NCI-H2029 (cell line): ENCODE measurements at regions not wholly inside any gene's neighbourhood (a gene's known extent, or its start where the extent isn't known, plus 50 kb on each side); places are given as distances from the start of the nearest gene placed in this dataset.

Experiments used
- DNase-seq: peaks from one replicate; lab custom pipeline; 2025; lab: John Stamatoyannopoulos, UW

GRCh38 chr2:228652366-228652765 is 470.9 kb upstream of the SPHKAP start:
- DNase-seq: no peak

- DNase-seq: no peak
Measured at GRCh38 chr2:228649876-228650275, 468.4 kb upstream of the SPHKAP start.

DNA sequence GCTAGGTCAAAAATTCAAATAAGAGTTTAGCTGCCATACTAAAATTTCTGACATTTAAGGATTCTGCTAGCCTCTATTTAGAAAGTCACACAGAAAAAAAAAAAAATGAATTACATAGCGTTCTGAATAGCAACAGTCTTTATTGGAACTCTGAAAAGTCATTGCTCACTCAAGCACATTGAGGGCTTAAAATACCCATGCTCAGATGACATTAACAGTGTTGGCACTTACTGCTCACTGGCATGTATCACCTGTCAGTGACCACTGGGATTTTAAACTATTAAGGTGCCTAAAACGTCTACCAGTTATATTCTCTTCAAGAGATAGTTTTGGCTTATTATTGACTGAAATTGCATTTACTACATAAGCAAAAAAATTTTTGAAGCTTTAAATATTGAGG is 468.0 kb upstream of the SPHKAP start:
- DNase-seq: no peak

GRCh38 chr2:228648541-228648940 is 467.1 kb upstream of the SPHKAP start:
- no peak for DNase-seq

DNA sequence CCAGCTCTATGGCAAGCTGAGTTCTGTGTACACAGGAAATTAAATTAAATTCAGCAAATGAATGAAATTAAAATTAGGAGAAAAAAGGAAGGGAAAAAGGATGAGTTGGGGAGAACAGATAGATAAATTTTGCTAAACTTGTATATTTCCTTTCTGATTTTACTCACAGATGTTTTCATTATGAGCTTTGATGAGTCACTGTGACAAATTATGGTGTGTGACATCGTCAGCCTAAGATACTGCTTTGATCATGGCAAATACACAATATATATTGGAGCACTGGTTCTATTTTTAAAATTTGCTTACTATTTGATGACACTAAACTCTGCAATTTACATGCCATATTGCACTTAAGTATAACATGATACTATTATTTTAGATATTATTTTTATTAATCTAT is 464.6 kb upstream of the SPHKAP start:
- no peak for DNase-seq

GRCh38 chr2:228644199-228644598 is 462.7 kb upstream of the SPHKAP start:
- no peak for DNase-seq

DNA sequence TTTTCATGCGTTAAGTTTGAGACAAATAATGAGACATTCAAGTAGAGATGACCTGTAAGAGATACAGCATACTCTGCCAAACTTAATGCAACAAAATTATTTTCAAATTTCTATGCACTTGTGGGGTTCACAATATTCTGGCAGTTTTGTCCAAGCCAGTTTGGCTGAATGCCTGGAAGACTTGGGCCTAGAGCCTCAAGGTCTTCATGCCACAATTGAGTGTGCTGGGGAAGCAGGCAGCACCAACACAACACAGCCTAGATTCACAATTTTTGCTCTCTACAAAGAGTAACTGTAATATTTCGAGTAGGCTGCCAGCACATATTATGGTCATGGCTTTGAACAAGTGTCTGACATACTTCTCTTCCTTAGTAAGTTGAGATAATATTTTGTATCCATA is 461.4 kb upstream of the SPHKAP start:
- no peak for DNase-seq

- DNase-seq: no peak
Measured at GRCh38 chr2:228630786-228631185, 449.3 kb upstream of the SPHKAP start.

DNA sequence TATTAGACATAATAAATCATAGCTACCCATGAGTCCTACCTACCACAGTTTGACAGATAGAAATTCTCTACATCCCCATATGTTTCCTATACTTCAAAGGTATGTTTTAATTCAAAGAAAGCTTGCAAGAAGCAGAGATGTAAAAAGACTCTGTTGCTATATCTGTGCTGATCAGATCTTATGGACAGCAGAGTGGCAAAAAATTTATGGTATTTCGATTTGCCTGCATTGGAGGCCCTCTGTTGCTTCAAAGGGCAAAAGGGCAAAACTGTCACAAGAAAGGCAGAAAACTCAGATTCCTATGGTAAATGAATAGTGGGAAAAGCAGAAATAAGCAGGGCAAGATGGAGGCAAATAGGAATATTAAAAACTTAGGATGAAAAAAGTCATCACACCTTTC is 447.8 kb upstream of the SPHKAP start:
- no peak for DNase-seq

DNA sequence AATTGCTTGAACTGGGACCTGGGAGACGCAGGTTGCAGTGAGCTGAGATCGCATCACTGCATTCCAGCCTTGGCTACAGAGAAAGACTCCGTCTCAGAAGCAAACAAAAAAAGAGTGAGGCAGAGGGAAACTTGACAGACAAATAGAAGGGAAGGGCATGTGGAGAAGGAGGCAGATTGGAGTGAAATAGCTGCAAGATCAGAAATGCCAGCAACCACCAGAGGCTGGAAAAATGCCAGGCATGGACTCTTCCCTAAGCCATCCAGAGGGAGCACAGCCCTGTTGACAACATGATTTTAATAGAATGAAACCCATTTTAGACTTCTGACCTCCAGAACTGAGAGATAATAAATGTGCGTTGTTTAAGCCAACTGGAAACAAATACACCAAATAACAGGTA is 447.2 kb upstream of the SPHKAP start:
- DNase-seq: no peak

GRCh38 chr2:228627510-228627909 is 446.0 kb upstream of the SPHKAP start:
- no peak for DNase-seq

- no peak for DNase-seq
Measured at GRCh38 chr2:228625481-228625880, 444.0 kb upstream of the SPHKAP start.

DNA sequence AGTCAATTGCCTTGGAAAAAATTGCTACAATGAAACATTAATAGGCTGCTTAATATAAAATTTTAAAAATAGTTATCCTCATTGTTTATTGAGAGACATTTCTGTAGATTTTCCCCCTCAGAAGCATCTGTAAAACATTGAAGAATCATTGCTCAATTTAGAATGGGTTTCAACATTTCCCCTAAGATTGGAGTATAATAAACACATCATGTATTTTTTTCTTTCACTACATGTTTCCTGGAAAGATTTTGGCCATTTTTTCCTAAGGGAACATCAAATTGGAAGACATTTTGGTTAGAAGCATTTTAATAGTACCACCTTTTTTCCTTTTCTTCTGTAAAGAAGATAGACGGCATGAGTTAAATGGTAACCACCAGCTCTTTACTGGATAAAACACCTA is 443.2 kb upstream of the SPHKAP start:
- DNase-seq: no peak

DNA sequence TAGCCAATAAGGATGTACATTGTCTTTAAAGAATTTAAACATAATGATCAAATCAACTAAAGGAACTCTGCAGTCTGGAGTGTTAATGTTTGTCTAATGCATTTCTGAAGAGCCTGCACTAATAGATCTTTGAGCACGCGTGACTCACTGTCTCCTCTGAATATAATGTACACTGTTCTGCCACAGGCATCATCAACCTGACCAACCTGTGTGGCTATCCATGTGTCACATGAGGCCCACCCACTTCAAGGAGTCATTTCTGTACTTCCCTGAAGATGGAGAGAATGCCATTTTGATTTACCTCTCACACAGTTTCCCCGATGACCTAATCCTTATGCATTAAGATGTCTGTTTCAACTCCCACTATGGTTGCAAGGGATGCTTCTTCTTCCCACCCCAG is 434.0 kb upstream of the SPHKAP start:
- no peak for DNase-seq

DNA sequence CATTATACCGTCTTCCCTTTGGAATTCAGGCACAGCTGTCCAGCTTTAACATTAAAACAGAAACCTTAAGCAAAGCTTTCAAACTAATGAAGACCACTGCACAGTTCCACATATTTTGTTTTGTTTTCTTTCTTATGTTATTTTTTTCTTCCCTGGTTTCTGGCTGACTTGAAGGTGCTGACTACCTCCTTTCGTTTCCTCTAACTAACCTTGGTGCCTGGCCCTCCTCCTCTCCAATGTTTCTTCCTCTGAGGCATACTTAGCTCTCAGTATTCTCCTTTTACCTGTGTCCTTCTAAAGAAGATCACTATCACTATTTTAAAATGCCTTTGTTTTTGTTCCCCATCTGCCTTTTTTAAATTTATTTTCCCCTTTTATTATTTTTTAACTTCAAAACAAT is 433.3 kb upstream of the SPHKAP start:
- DNase-seq: no peak

GRCh38 chr2:228613133-228613850 is 431.8 kb upstream of the SPHKAP start:
- no peak for DNase-seq

- DNase-seq: no peak
Measured at GRCh38 chr2:228611171-228611570, 429.7 kb upstream of the SPHKAP start.

DNA sequence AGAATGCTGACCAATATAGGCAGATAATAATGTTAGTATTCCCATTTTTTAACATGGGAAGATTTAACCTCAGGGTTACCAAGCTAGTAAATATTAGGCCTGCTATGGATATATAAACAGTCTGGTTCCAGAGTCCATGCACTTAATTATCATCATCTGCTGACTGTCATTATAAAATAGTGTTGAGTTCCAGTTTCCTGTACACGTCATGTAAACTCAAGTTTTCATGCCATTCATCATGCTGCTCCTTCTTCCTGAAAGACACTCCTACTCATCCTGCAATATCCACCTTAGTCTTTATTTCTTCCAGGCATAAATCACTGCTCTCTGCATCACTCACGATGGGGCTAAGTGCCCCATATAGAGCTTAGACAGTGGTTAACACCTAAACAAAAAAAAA is 420.8 kb upstream of the SPHKAP start:
- no peak for DNase-seq

DNA sequence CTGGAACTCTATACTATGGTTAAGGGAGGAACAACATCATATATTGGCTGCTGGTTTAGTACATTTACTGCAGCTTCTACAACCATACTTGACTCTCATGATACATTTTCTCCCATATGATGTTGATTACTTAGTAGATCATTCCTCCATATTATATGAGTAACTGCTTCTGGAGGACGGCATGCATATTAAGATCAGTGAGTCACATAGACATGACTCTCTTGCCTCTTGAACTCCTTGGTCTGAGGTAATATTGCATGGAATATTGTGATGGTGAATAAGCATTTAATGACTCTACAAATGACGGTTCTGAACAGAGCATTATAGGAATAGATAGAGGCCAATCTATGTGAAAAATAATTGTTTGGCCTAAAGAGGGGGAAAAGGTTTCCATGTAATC is 418.8 kb upstream of the SPHKAP start:
- DNase-seq: no peak

DNA sequence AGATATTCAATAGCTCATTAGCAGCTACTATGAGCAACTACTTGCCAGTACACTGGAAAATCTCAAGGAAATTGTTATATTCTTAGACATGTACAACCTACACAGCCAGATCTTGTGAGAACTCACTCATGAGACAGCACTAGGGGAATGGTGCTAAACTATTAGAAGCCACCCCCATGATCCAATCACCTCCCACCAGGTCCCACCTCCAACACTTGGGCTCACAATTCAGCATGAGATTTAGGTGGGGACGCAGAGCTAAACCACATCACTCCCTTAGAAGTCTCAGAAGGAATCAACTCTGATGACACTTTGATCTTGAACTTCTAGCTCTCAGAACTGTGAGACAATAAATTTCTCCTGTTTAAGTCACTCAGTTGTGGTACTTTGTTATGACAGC is 418.3 kb upstream of the SPHKAP start:
- no peak for DNase-seq

- no peak for DNase-seq
Measured at GRCh38 chr2:228599297-228599696, 417.8 kb upstream of the SPHKAP start.

DNA sequence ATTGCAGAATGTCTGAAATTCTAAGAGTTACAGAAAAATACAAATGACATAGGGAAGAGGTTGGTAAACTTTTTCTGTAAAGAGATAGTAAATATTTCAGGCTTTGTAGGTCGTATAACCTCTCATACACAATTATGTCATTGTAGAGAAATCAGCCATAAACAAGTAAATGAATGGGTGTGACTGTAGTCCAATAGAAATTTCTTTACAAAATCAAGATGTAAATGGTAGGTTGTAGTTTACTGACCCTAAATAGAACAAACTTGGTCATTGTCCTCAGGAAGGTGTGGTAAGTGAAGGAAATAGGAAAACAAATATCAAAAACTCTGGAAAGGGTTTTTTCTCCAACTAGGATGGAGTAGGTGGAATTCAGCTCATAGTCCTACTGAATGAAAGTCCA is 415.5 kb upstream of the SPHKAP start:
- DNase-seq: no peak

- DNase-seq: no peak
Measured at GRCh38 chr2:228594012-228594411, 412.5 kb upstream of the SPHKAP start.

DNA sequence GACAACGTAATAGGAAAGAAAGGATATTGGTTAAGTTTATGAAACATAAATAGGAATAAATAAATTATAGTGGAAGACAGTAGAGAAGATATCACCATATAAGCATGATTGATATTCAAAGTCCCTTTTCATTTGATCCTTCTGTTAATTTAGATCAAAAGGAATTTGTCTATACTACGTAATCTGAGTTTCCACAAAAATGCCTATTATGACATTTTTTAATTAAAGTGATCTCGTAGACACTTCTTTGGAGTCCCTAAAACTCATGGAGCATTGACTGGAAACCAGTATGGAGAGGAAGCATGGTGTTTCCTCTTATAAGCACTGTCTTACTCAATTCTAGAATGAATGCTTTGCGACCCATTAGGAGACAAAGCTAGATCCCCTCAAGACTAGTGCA is 411.4 kb upstream of the SPHKAP start:
- no peak for DNase-seq

- no peak for DNase-seq
Measured at GRCh38 chr2:228590681-228591080, 409.2 kb upstream of the SPHKAP start.
